ENCODE measurements at regions not wholly inside any gene's neighbourhood (a gene's known extent, or its start where the extent isn't known, plus 50 kb on each side); places are given as distances from the start of the nearest gene placed in this dataset.
A peak's percentile ranks its signal among the peaks of the same experiment; 100 is the strongest.

- H2AFZ ChIP-seq (ENCODE audit: insufficient read depth, low read depth, low read length, poor library complexity, severe bottlenecking), result no peak overlapping the region
- H3K36me3 Mint-ChIP-seq, result no peaks in the 10 kb centered on the region
- no peak overlapping the region for H3K4me2 ChIP-seq (replicated peaks; ENCODE audit: extremely low read depth, low read length, poor library complexity, severe bottlenecking)
- no peaks in the 10 kb centered on the region for H3K9me3 ChIP-seq (replicated peaks in 1 of 2; ENCODE audit: control insufficient read depth in 1 of 2, insufficient read depth in 1 of 2, low read length in 2 of 2)
- intact Hi-C loops (cut with micrococcal nuclease), result no loop called here
- H3K9ac ChIP-seq (ENCODE audit: insufficient read depth, low read length, poor library complexity, severe bottlenecking), result no peak overlapping the region
- H3K79me2 ChIP-seq (ENCODE audit: insufficient read depth, low read length), result no peaks in the 10 kb centered on the region
- H3K4me1 Mint-ChIP-seq, result no peaks in the 10 kb centered on the region
- no peaks in the 10 kb centered on the region for H3K4me1 ChIP-seq (ENCODE audit: control insufficient read depth in 1 of 2, insufficient read depth in 2 of 2, low read length in 2 of 2)
- no peaks in the 10 kb centered on the region for H4K20me1 ChIP-seq (ENCODE audit: insufficient read depth, low read length)
- no peak overlapping the region for H3K4me3 ChIP-seq (replicated peaks in 1 of 3; ENCODE audit: low read depth in 2 of 3, low read length in 3 of 3)
- peak overlapping the region in 1 of 7 donors; percentile 57 for H3K27ac Mint-ChIP-seq
- no peaks in the 10 kb centered on the region for H3K27me3 ChIP-seq (ENCODE audit: control insufficient read depth in 2 of 2, insufficient read depth in 2 of 2, low read length in 2 of 2)
- WGBS (ENCODE audit: insufficient coverage), result 14% methylated on average over 3 of the region's 6 CpGs
- no peak for DNase-seq
- no peak overlapping the region for H3K27ac ChIP-seq (ENCODE audit: low read depth in 1 of 2, low read length in 2 of 2)
- peaks cover 0 to 10% (median 0%) of the 10 kb centered on the region in 7 donors for H3K9me3 Mint-ChIP-seq
- H3K36me3 ChIP-seq (replicated peaks in 1 of 2; ENCODE audit: control insufficient read depth in 1 of 2, insufficient read depth in 2 of 2, low read length in 2 of 2), result no peaks in the 10 kb centered on the region
- TF ChIP-seq, protein P1, sequence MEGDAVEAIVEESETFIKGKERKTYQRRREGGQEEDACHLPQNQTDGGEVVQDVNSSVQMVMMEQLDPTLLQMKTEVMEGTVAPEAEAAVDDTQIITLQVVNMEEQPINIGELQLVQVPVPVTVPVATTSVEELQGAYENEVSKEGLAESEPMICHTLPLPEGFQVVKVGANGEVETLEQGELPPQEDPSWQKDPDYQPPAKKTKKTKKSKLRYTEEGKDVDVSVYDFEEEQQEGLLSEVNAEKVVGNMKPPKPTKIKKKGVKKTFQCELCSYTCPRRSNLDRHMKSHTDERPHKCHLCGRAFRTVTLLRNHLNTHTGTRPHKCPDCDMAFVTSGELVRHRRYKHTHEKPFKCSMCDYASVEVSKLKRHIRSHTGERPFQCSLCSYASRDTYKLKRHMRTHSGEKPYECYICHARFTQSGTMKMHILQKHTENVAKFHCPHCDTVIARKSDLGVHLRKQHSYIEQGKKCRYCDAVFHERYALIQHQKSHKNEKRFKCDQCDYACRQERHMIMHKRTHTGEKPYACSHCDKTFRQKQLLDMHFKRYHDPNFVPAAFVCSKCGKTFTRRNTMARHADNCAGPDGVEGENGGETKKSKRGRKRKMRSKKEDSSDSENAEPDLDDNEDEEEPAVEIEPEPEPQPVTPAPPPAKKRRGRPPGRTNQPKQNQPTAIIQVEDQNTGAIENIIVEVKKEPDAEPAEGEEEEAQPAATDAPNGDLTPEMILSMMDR (IDR thresholded peaks at IDR 0.05), result no peak
- H3K27me3 Mint-ChIP-seq (ENCODE audit: low read depth in 3 of 3), result no peaks in the 10 kb centered on the region
- no peak overlapping the region for H3K4me3 Mint-ChIP-seq
Observed at GRCh38 chr4:54930226-54930625, 195.2 kb downstream of the KDR start.

DNA sequence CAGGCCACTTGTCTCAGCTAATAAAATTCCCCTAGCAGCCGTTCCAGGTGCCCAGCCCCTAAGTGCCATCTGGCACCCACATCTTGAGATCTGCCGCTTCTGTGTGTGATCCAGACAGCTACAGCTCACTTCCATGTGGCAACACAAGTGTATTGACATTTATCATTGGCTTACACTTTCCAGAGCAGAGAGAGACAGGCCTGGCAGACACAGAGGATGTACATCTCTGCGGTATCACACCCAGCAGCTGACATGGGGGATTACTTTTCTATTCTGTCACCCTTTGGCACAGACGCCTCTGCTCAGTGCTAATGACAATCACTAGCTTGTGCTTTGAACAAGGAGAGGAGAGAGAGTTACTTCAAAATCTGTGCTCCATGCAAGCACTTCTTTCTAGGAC lies 195.9 kb downstream of the KDR start:
- Histone ChIP-seq H3K27ac (ENCODE audit: low read depth in 1 of 2, low read length in 2 of 2) (no peak overlapping the region), H3K27me3 (ENCODE audit: control insufficient read depth in 2 of 2, insufficient read depth in 2 of 2, low read length in 2 of 2) (no peaks in the 10 kb centered on the region), H2AFZ (ENCODE audit: insufficient read depth, low read depth, low read length, poor library complexity, severe bottlenecking) (no peak overlapping the region), H3K4me2 (replicated peaks; ENCODE audit: extremely low read depth, low read length, poor library complexity, severe bottlenecking) (no peak overlapping the region), H3K9me3 (replicated peaks in 1 of 2; ENCODE audit: control insufficient read depth in 1 of 2, insufficient read depth in 1 of 2, low read length in 2 of 2) (no peaks in the 10 kb centered on the region), H3K4me3 (replicated peaks in 1 of 3; ENCODE audit: low read depth in 2 of 3, low read length in 3 of 3) (no peak overlapping the region), H3K9ac (ENCODE audit: insufficient read depth, low read length, poor library complexity, severe bottlenecking) (no peak overlapping the region), H3K79me2 (ENCODE audit: insufficient read depth, low read length) (no peaks in the 10 kb centered on the region), H3K36me3 (replicated peaks in 1 of 2; ENCODE audit: control insufficient read depth in 1 of 2, insufficient read depth in 2 of 2, low read length in 2 of 2) (no peaks in the 10 kb centered on the region), H4K20me1 (ENCODE audit: insufficient read depth, low read length) (no peaks in the 10 kb centered on the region), H3K4me1 (ENCODE audit: control insufficient read depth in 1 of 2, insufficient read depth in 2 of 2, low read length in 2 of 2) (no peaks in the 10 kb centered on the region)
- no peak overlapping the region for H3K4me3 Mint-ChIP-seq
- intact Hi-C loops (cut with micrococcal nuclease), result no loop called here
- TF ChIP-seq, protein P1 (IDR thresholded peaks at IDR 0.05), result no peak
- no peak overlapping the region for H3K27ac Mint-ChIP-seq
- no peaks in the 10 kb centered on the region for H3K36me3 Mint-ChIP-seq
- DNase-seq, result no peak
- peaks cover 0 to 2% (median 0%) of the 10 kb centered on the region in 3 donors for H3K27me3 Mint-ChIP-seq (ENCODE audit: low read depth in 3 of 3)
- H3K9me3 Mint-ChIP-seq, result peaks cover 0 to 13% (median 2%) of the 10 kb centered on the region in 7 donors
- H3K4me1 Mint-ChIP-seq, result no peaks in the 10 kb centered on the region
- 100% methylated on average over 2 of the region's 4 CpGs for WGBS (ENCODE audit: insufficient coverage)

Data from CD14-positive monocyte (primary cell).